GM18511 (cell line): ENCODE measurements at regions not wholly inside any gene's neighbourhood (a gene's known extent, or its start where the extent isn't known, plus 50 kb on each side); places are given as distances from the start of the nearest gene placed in this dataset.

Experiments used
- ATAC-seq: cut with Tn5 transposase; IDR thresholded peaks from one replicate; pipeline ENCODE4 v1.9.1; 2021; ENCODE audit warnings: mild to moderate bottlenecking, moderate library complexity; ENCODE audit not compliant: unreplicated experiment

GRCh38 chr11:119547511-119547910, 124.5 kb upstream of the THY1 start:
- ATAC-seq: no peak

GRCh38 chr11:119545978-119546915, 123.3 kb upstream of the THY1 start:
- no peak for ATAC-seq

GRCh38 chr11:119540370-119541125, 117.6 kb upstream of the THY1 start:
- no peak for ATAC-seq

GRCh38 chr11:119539583-119539982, 116.6 kb upstream of the THY1 start:
- no peak for ATAC-seq

- no peak for ATAC-seq
Observed at GRCh38 chr11:119538753-119539152, 115.8 kb upstream of the THY1 start.

GRCh38 chr11:119537306-119538253, 114.6 kb upstream of the THY1 start:
- ATAC-seq: no peak

- ATAC-seq: no peak
Observed at GRCh38 chr11:119536801-119537200, 113.8 kb upstream of the THY1 start.

GRCh38 chr11:119533921-119534736, 111.2 kb upstream of the THY1 start:
- peak; percentile 63 for ATAC-seq

GRCh38 chr11:119533462-119533861, 110.5 kb upstream of the THY1 start:
- no peak for ATAC-seq

- no peak for ATAC-seq
Observed at GRCh38 chr11:119532551-119532950, 109.6 kb upstream of the THY1 start.

- no peak for ATAC-seq
Observed at GRCh38 chr11:119531623-119532022, 108.7 kb upstream of the THY1 start.

- ATAC-seq: no peak
Observed at GRCh38 chr11:119531056-119531455, 108.1 kb upstream of the THY1 start.

GRCh38 chr11:119530509-119530908, 107.5 kb upstream of the THY1 start:
- ATAC-seq: no peak

GRCh38 chr11:119529936-119530335, 107.0 kb upstream of the THY1 start:
- ATAC-seq: no peak

- no peak for ATAC-seq
Observed at GRCh38 chr11:119529063-119529845, 106.3 kb upstream of the THY1 start.

GRCh38 chr11:119525867-119526196, 102.9 kb upstream of the THY1 start:
- ATAC-seq: no peak

GRCh38 chr11:119525180-119525866, 102.4 kb upstream of the THY1 start:
- ATAC-seq: no peak

- ATAC-seq: no peak
Observed at GRCh38 chr11:119523539-119524157, 100.7 kb upstream of the THY1 start.
